ENCODE measurements at regions not wholly inside any gene's neighbourhood (a gene's known extent, or its start where the extent isn't known, plus 50 kb on each side); places are given as distances from the start of the nearest gene placed in this dataset.
"Not testable (repeated sequence)": the region's sequence is repeated elsewhere in the genome, so short reads cannot be mapped to it uniquely, and the experiment has no call there.

GRCh38 chr4:82104578-82104977 lies 269.2 kb downstream of the HNRNPD start:
- DNase-seq (ENCODE audit: extremely low spot score, insufficient read length, low read depth) (no peak), FAIRE-seq (no peak)

GRCh38 chr4:82099928-82100579 lies 273.7 kb downstream of the HNRNPD start:
- FAIRE-seq, result no peak
- no peak for DNase-seq (ENCODE audit: extremely low spot score, insufficient read length, low read depth)

GRCh38 chr4:82097504-82097903 lies 276.3 kb downstream of the HNRNPD start:
- DNase-seq (ENCODE audit: extremely low spot score, insufficient read length, low read depth) (no peak), FAIRE-seq (no peak)

GRCh38 chr4:82090717-82091116 lies 283.1 kb downstream of the HNRNPD start:
- no peak for FAIRE-seq

GRCh38 chr4:82084747-82085146 lies 289.0 kb downstream of the HNRNPD start:
- FAIRE-seq (no peak), DNase-seq (ENCODE audit: extremely low spot score, insufficient read length, low read depth) (no peak)

More at GRCh38 chr4:82090717-82091116, 283.1 kb downstream of the HNRNPD start:
- no peak for DNase-seq (ENCODE audit: extremely low spot score, insufficient read length, low read depth)

GRCh38 chr4:82077471-82077995 lies 296.3 kb downstream of the HNRNPD start:
- not testable (repeated sequence) for FAIRE-seq; DNase-seq (ENCODE audit: extremely low spot score, insufficient read length, low read depth)

- FAIRE-seq, result no peak
- no peak for DNase-seq (ENCODE audit: extremely low spot score, insufficient read length, low read depth)
Observed at GRCh38 chr4:82076809-82077208, 297.0 kb downstream of the HNRNPD start.

- DNase-seq (ENCODE audit: extremely low spot score, insufficient read length, low read depth) (no peak), FAIRE-seq (no peak)
Observed at GRCh38 chr4:82076359-82076758, 297.4 kb downstream of the HNRNPD start.

GRCh38 chr4:82071951-82072350 lies 301.8 kb downstream of the HNRNPD start:
- DNase-seq (ENCODE audit: extremely low spot score, insufficient read length, low read depth), result no peak
- FAIRE-seq, result no peak

GRCh38 chr4:82069883-82070638 lies 303.7 kb downstream of the HNRNPD start:
- FAIRE-seq, result no peak
- DNase-seq (ENCODE audit: extremely low spot score, insufficient read length, low read depth), result no peak

- no peak for FAIRE-seq
Observed at GRCh38 chr4:82063017-82063416, 310.8 kb downstream of the HNRNPD start.

GRCh38 chr4:82057990-82058544 lies 315.7 kb downstream of the HNRNPD start:
- DNase-seq (ENCODE audit: extremely low spot score, insufficient read length, low read depth), result no peak
- FAIRE-seq, result no peak

More at GRCh38 chr4:82063017-82063416, 310.8 kb downstream of the HNRNPD start:
- no peak for DNase-seq (ENCODE audit: extremely low spot score, insufficient read length, low read depth)

GRCh38 chr4:82055156-82055555 lies 318.6 kb downstream of the HNRNPD start:
- no peak for DNase-seq (ENCODE audit: extremely low spot score, insufficient read length, low read depth)
- no peak for FAIRE-seq

GRCh38 chr4:82053396-82053795 lies 320.4 kb downstream of the HNRNPD start:
- FAIRE-seq, result no peak

GRCh38 chr4:82050796-82051195 lies 323.0 kb downstream of the HNRNPD start:
- FAIRE-seq (no peak), DNase-seq (ENCODE audit: extremely low spot score, insufficient read length, low read depth) (no peak)

More at GRCh38 chr4:82053396-82053795, 320.4 kb downstream of the HNRNPD start:
- DNase-seq (ENCODE audit: extremely low spot score, insufficient read length, low read depth), result no peak

GRCh38 chr4:82049294-82049693 lies 324.5 kb downstream of the HNRNPD start:
- no peak for DNase-seq (ENCODE audit: extremely low spot score, insufficient read length, low read depth)
- no peak for FAIRE-seq

GRCh38 chr4:82047731-82048130 lies 326.1 kb downstream of the HNRNPD start:
- no peak for DNase-seq (ENCODE audit: extremely low spot score, insufficient read length, low read depth)

GRCh38 chr4:82046796-82047195 lies 327.0 kb downstream of the HNRNPD start:
- no peak for FAIRE-seq
- DNase-seq (ENCODE audit: extremely low spot score, insufficient read length, low read depth), result no peak

More at GRCh38 chr4:82047731-82048130, 326.1 kb downstream of the HNRNPD start:
- no peak for FAIRE-seq

GRCh38 chr4:82045267-82045666 lies 328.5 kb downstream of the HNRNPD start:
- DNase-seq (ENCODE audit: extremely low spot score, insufficient read length, low read depth) (no peak), FAIRE-seq (no peak)

GRCh38 chr4:82044141-82044993 lies 329.4 kb downstream of the HNRNPD start:
- DNase-seq (ENCODE audit: extremely low spot score, insufficient read length, low read depth), result no peak
- no peak for FAIRE-seq

Measured in GM18507 (cell line).